Uterus (tissue), 3 donors: ENCODE measurements at regions not wholly inside any gene's neighbourhood (a gene's known extent, or its start where the extent isn't known, plus 50 kb on each side); places are given as distances from the start of the nearest gene placed in this dataset.

Experiments
- DNase-seq, 2 donors: peaks; one replicate each; pipeline ENCODE4 v3.0.0-alpha.2; 2019 to 2020
- H3K27ac ChIP-seq, 2 donors: fragments of 200-600 bp; sonication (generic); 1 replicate in 1 of 2; 2 replicates in 1 of 2; pipeline ENCODE4 v1.5.1; 2016 to 2018
- H3K27me3 ChIP-seq, 2 donors: fragments of 200-600 bp; sonication (generic); one replicate each; pipeline ENCODE4 v1.5.1; 2018 to 2019; ENCODE audit warnings: control low read depth in 1 of 2
- H3K36me3 ChIP-seq, 2 donors: fragments of 200-600 bp; sonication (generic); one replicate each; pipeline ENCODE4 v1.5.1; 2019; ENCODE audit warnings: control low read depth in 1 of 2
- H3K4me1 ChIP-seq, 2 donors: fragments of 200-600 bp; sonication (generic); one replicate each; pipeline ENCODE4 v1.5.1; 2018 to 2019; ENCODE audit warnings: control low read depth in 1 of 2
- H3K4me3 ChIP-seq, 2 donors: fragments of 200-600 bp; sonication (generic); 1 replicate in 1 of 2; 2 replicates in 1 of 2; pipeline ENCODE4 v1.5.1; 2018 to 2019; ENCODE audit warnings: mild to moderate bottlenecking in 1 of 2
- H3K9me3 ChIP-seq, 2 donors: fragments of 200-600 bp; sonication (generic); one replicate each; pipeline ENCODE4 v1.5.1; 2019; ENCODE audit warnings: control low read depth in 1 of 2
- CTCF ChIP-seq, 4 experiments: fragments of 200-600 bp in 2 of 4; fragments of 450-650 bp in 2 of 4; sonication (generic) in 2 of 4; IDR thresholded peaks; one replicate each; pipeline ENCODE4 v1.5.1; 2016 to 2019; ENCODE audit warnings: antibody characterized with exemption in 4 of 4, mild to moderate bottlenecking in 2 of 4, moderate library complexity in 1 of 4
- POLR2A ChIP-seq, 2 donors: fragments of 450-650 bp; IDR thresholded peaks; one replicate each; pipeline ENCODE4 v1.6.1; 2016; ENCODE audit warnings: antibody characterized with exemption in 2 of 2, mild to moderate bottlenecking in 1 of 2, moderate library complexity in 1 of 2
- intact Hi-C: fragments of 100-400 bp; cut with DNase I; formaldehyde crosslinking; loops from one replicate; pipeline ENCODE4 v1.15.1; 2023; ENCODE audit warnings: low total_unique reads
- donor health status: DM: yes; HTN: yes; CAD: no.

GRCh38 chr4:107279733-107280132 is 243.6 kb upstream of the DKK2 start:
- Histone ChIP-seq H3K9me3 (no peaks in the 10 kb centered on the region), H3K36me3 (no peaks in the 10 kb centered on the region), H3K4me3 (no peak overlapping the region), H3K27ac (no peak overlapping the region), H3K4me1 (no peaks in the 10 kb centered on the region), H3K27me3 (no peaks in the 10 kb centered on the region)
- intact Hi-C loops, result no loop called here
- DNase-seq, result no peak
- TF ChIP-seq POLR2A (IDR thresholded peaks at IDR 0.05), result no peak

- Histone ChIP-seq H3K36me3 (no peaks in the 10 kb centered on the region), H3K4me3 (no peak overlapping the region), H3K27me3 (no peaks in the 10 kb centered on the region), H3K4me1 (no peaks in the 10 kb centered on the region), H3K27ac (no peak overlapping the region), H3K9me3 (no peaks in the 10 kb centered on the region)
- TF ChIP-seq POLR2A (IDR thresholded peaks at IDR 0.05) (no peak), CTCF (IDR thresholded peaks at IDR 0.05) (no peak)
- intact Hi-C loops, result no loop called here
- DNase-seq, result no peak
These were observed 242.8 kb upstream of the DKK2 start for GRCh38 chr4:107278791-107279483.

GRCh38 chr4:107276052-107276451 is 239.9 kb upstream of the DKK2 start:
- intact Hi-C loops, result no loop called here
- no peaks in the 10 kb centered on the region for H3K27me3 ChIP-seq
- H3K4me1 ChIP-seq, result no peaks in the 10 kb centered on the region
- DNase-seq, result no peak
- no peaks in the 10 kb centered on the region for H3K9me3 ChIP-seq
- TF ChIP-seq POLR2A (IDR thresholded peaks at IDR 0.05), result no peak
- TF ChIP-seq CTCF (IDR thresholded peaks at IDR 0.05), result no peak
- no peak overlapping the region for H3K27ac ChIP-seq
- H3K36me3 ChIP-seq, result no peaks in the 10 kb centered on the region
- no peak overlapping the region for H3K4me3 ChIP-seq

DNA sequence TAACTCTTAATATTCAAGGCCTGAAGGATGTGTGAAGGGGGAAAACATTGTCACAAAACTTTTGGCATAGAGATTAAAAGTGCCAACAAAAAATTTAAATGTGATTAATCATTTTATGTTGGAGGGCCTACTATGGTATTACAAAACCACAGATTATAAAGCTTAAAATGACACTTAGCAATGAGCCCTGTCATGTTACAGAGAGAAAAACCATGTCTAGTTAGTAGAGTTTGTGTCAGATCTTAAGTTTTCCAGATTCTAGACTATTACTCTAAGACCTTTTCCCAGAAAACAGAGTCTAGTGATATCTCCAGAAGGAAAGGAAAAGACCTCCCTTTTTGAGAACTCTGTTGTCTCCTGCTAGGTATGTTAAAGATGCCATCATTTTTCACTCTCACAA is 239.1 kb upstream of the DKK2 start:
- no peak for DNase-seq
- H3K36me3 ChIP-seq, result no peaks in the 10 kb centered on the region
- TF ChIP-seq CTCF (IDR thresholded peaks at IDR 0.05), result no peak
- no peak for TF ChIP-seq POLR2A (IDR thresholded peaks at IDR 0.05)
- H3K4me1 ChIP-seq, result no peaks in the 10 kb centered on the region
- intact Hi-C loops, result no loop called here
- no peak overlapping the region for H3K4me3 ChIP-seq
- no peak overlapping the region for H3K27ac ChIP-seq
- no peaks in the 10 kb centered on the region for H3K9me3 ChIP-seq
- no peaks in the 10 kb centered on the region for H3K27me3 ChIP-seq

- H3K4me3 ChIP-seq, result no peak overlapping the region
- DNase-seq, result no peak
- TF ChIP-seq POLR2A (IDR thresholded peaks at IDR 0.05), result no peak
- no peak for TF ChIP-seq CTCF (IDR thresholded peaks at IDR 0.05)
- H3K27me3 ChIP-seq, result no peaks in the 10 kb centered on the region
- no peaks in the 10 kb centered on the region for H3K4me1 ChIP-seq
- H3K9me3 ChIP-seq, result no peaks in the 10 kb centered on the region
- no peaks in the 10 kb centered on the region for H3K36me3 ChIP-seq
- intact Hi-C loops, result no loop called here
- no peak overlapping the region for H3K27ac ChIP-seq
These were observed 234.5 kb upstream of the DKK2 start for GRCh38 chr4:107270614-107271013.

GRCh38 chr4:107269175-107269574 is 233.1 kb upstream of the DKK2 start:
- Histone ChIP-seq H3K4me3 (no peak overlapping the region), H3K36me3 (no peaks in the 10 kb centered on the region), H3K27ac (no peak overlapping the region), H3K27me3 (no peaks in the 10 kb centered on the region), H3K4me1 (no peaks in the 10 kb centered on the region), H3K9me3 (no peaks in the 10 kb centered on the region)
- TF ChIP-seq POLR2A (IDR thresholded peaks at IDR 0.05), result no peak
- DNase-seq, result no peak
- intact Hi-C loops, result no loop called here
